Liver (tissue), 8 donors: ENCODE measurements at regions not wholly inside any gene's neighbourhood (a gene's known extent, or its start where the extent isn't known, plus 50 kb on each side); places are given as distances from the start of the nearest gene placed in this dataset.
A peak's percentile ranks its signal among the peaks of the same experiment; 100 is the strongest.

Experiments
- DNase-seq: peaks from one replicate; pipeline ENCODE4 v3.0.0-alpha.2; 2017; ENCODE audit warnings: low spot score
- H3K27ac ChIP-seq, 2 donors: one replicate each; pipeline ENCODE4 v1.7.0; 2013; ENCODE audit warnings: inconsistent platforms in 2 of 2, low read length in 2 of 2, control low read depth in 1 of 2, low read depth in 1 of 2, mild to moderate bottlenecking in 1 of 2
- H3K27me3 ChIP-seq, 4 donors: one replicate each; pipeline versions ENCODE4 v1.6.1 to v1.7.0; 2013; ENCODE audit warnings: low read length in 3 of 4, inconsistent platforms in 1 of 4, mild to moderate bottlenecking in 1 of 4, moderate library complexity in 1 of 4; ENCODE audit not compliant: control insufficient read depth in 4 of 4, insufficient read depth in 4 of 4
- H3K36me3 ChIP-seq, 4 donors: one replicate each; pipeline versions ENCODE4 v1.6.1 to v1.7.0; 2013; ENCODE audit warnings: low read length in 3 of 4, mild to moderate bottlenecking in 3 of 4, low read depth in 1 of 4, moderate library complexity in 1 of 4; ENCODE audit not compliant: control insufficient read depth in 4 of 4, insufficient read depth in 3 of 4
- H3K4me1 ChIP-seq, 4 donors: one replicate each; pipeline versions ENCODE4 v1.6.1 to v1.7.0; 2013; ENCODE audit warnings: low read length in 3 of 4, mild to moderate bottlenecking in 3 of 4, moderate library complexity in 1 of 4; ENCODE audit not compliant: control insufficient read depth in 4 of 4, insufficient read depth in 4 of 4
- H3K4me3 ChIP-seq, 3 donors: one replicate each; pipeline versions ENCODE4 v1.6.1 to v1.7.0; 2013; ENCODE audit warnings: low read length in 3 of 3, control low read depth in 1 of 3, low read depth in 1 of 3, mild to moderate bottlenecking in 1 of 3
- H3K9ac ChIP-seq, 2 donors: one replicate each; pipeline ENCODE4 v1.7.0; 2013; ENCODE audit warnings: low read length in 2 of 2, mild to moderate bottlenecking in 2 of 2, moderate library complexity in 2 of 2, control low read depth in 1 of 2, low read depth in 1 of 2
- H3K9me3 ChIP-seq, 4 donors: one replicate each; pipeline versions ENCODE4 v1.6.1 to v1.7.0; 2013; ENCODE audit warnings: low read length in 3 of 4; ENCODE audit not compliant: control insufficient read depth in 4 of 4
- ATF3 ChIP-seq: IDR thresholded peaks from 2 replicates; pipeline ENCODE4 v1.6.1; 2016; ENCODE audit warnings: antibody characterized with exemption
- CTCF ChIP-seq: fragments of 150-350 bp; IDR thresholded peaks from 2 replicates; pipeline ENCODE4 v1.5.1; 2017; ENCODE audit warnings: improper control_type of control experiment, low read depth, low read length; ENCODE audit not compliant: missing input control
- EGR1 ChIP-seq, 2 donors: IDR thresholded peaks; 2 replicates each; pipeline ENCODE4 v1.6.1; 2016 to 2018; ENCODE audit warnings: antibody characterized with exemption in 2 of 2, low read depth in 2 of 2
- FOXA1 ChIP-seq: IDR thresholded peaks from 2 replicates; pipeline ENCODE4 v1.6.1; 2016; ENCODE audit warnings: antibody characterized with exemption
- FOXA2 ChIP-seq: IDR thresholded peaks from 2 replicates; pipeline ENCODE4 v1.6.1; 2016; ENCODE audit warnings: antibody characterized with exemption
- GABPA ChIP-seq, 2 donors: IDR thresholded peaks in 1 of 2; conservative IDR thresholded peaks in 1 of 2; 2 replicates each; pipeline ENCODE4 v1.6.1; 2016; ENCODE audit warnings: antibody characterized with exemption in 2 of 2, mild to moderate bottlenecking in 1 of 2, moderate library complexity in 1 of 2
- HNF4A ChIP-seq, 2 donors: conservative IDR thresholded peaks; 2 replicates each; pipeline ENCODE4 v1.6.1; 2016; ENCODE audit warnings: antibody characterized with exemption in 2 of 2, mild to moderate bottlenecking in 2 of 2
- HNF4G ChIP-seq: IDR thresholded peaks from 2 replicates; pipeline ENCODE4 v1.6.1; 2016; ENCODE audit warnings: antibody characterized with exemption
- JUND ChIP-seq, 2 donors: IDR thresholded peaks; 2 replicates each; pipeline ENCODE4 v1.6.1; 2016; ENCODE audit warnings: antibody characterized with exemption in 2 of 2
- MAX ChIP-seq: IDR thresholded peaks from 2 replicates; pipeline ENCODE4 v1.6.1; 2016; ENCODE audit warnings: antibody characterized with exemption
- NR2F2 ChIP-seq: IDR thresholded peaks from 2 replicates; pipeline ENCODE4 v1.6.1; 2016; ENCODE audit warnings: antibody characterized with exemption
- RAD21 ChIP-seq, 2 donors: IDR thresholded peaks; 2 replicates each; pipeline ENCODE4 v1.6.1; 2016; ENCODE audit warnings: antibody characterized with exemption in 2 of 2, mild to moderate bottlenecking in 2 of 2
- REST ChIP-seq: IDR thresholded peaks from 2 replicates; pipeline ENCODE4 v1.6.1; 2016; ENCODE audit warnings: antibody characterized with exemption, mild to moderate bottlenecking
- RXRA ChIP-seq, 2 donors: IDR thresholded peaks; 2 replicates each; pipeline ENCODE4 v1.6.1; 2017 to 2018; ENCODE audit warnings: antibody characterized with exemption in 2 of 2, mild to moderate bottlenecking in 1 of 2
- SP1 ChIP-seq: IDR thresholded peaks from 2 replicates; pipeline ENCODE4 v1.6.1; 2018; ENCODE audit warnings: antibody characterized with exemption, mild to moderate bottlenecking
- TAF1 ChIP-seq: conservative IDR thresholded peaks from 2 replicates; pipeline ENCODE4 v1.6.1; 2016; ENCODE audit warnings: antibody characterized with exemption, mild to moderate bottlenecking
- YY1 ChIP-seq: IDR thresholded peaks from 2 replicates; pipeline ENCODE4 v1.6.1; 2016; ENCODE audit warnings: antibody characterized with exemption, mild to moderate bottlenecking
- ZBTB33 ChIP-seq: IDR thresholded peaks from 2 replicates; pipeline ENCODE4 v1.6.1; 2016; ENCODE audit warnings: antibody characterized with exemption
- WGBS: extraction: QIAGEN DNeasy Blood & Tissue Kit; methylation state at CpG from one replicate; pipeline ENCODE4 v1.1.7; 2013; 5-methylcytosine and 5-hydroxymethylcytosine counted together
- donor health status: healthy.
- donor health status: healthy.
- donor health status: healthy.
- donor health status: healthy.
- donor health status: healthy.

GRCh38 chr5:34486160-34486848 is 169.8 kb upstream of the RAI14 start:
- DNase-seq: peak; percentile 75
- TF ChIP-seq YY1: no peak
- TF ChIP-seq REST: no peak
- peak; percentile 79 for TF ChIP-seq CTCF
- no peak for TF ChIP-seq ATF3
- TF ChIP-seq JUND (IDR thresholded peaks at IDR 0.05): no peak
- TF ChIP-seq HNF4A (conservative IDR thresholded peaks at IDR 0.05): peak; percentile 12 to 43
- TF ChIP-seq TAF1: peak; percentile 22
- TF ChIP-seq GABPA (IDR thresholded peaks at IDR 0.05 in 1 of 2, conservative IDR thresholded peaks at IDR 0.05 in 1 of 2): no peak
- no peak for TF ChIP-seq HNF4G
- TF ChIP-seq ZBTB33: no peak
- TF ChIP-seq SP1: no peak
- TF ChIP-seq FOXA1: no peak
- TF ChIP-seq MAX: no peak
- peak; percentile 94 to 95 for TF ChIP-seq RAD21 (IDR thresholded peaks at IDR 0.05)
- no peak for TF ChIP-seq EGR1 (IDR thresholded peaks at IDR 0.05; ENCODE audit: low read depth in 2 of 2)
- peak in 1 of 2 donors; percentile 19 for TF ChIP-seq RXRA (IDR thresholded peaks at IDR 0.05)
- no peak for TF ChIP-seq FOXA2
- TF ChIP-seq NR2F2: no peak
- H3K27ac ChIP-seq: peak overlapping the region; percentile 88 to 91
- no peaks in the 10 kb centered on the region for H3K9me3 ChIP-seq
- H3K36me3 ChIP-seq: no peaks in the 10 kb centered on the region
- H3K4me3 ChIP-seq: no peak overlapping the region
- WGBS: 18% methylated on average over 15 of the region's 15 CpGs
- H3K4me1 ChIP-seq: peaks cover 8 to 48% (median 28%) of the 10 kb centered on the region in 4 donors
- peak overlapping the region in 1 of 2 donors; percentile 60 for H3K9ac ChIP-seq
- no peaks in the 10 kb centered on the region for H3K27me3 ChIP-seq
